A673 (cell line): ENCODE measurements at regions not wholly inside any gene's neighbourhood (a gene's known extent, or its start where the extent isn't known, plus 50 kb on each side); places are given as distances from the start of the nearest gene placed in this dataset.

ENCODE experiments used
- EZH2 ChIP-seq: fragments of 200-600 bp; sonication (generic); IDR thresholded peaks from 2 replicates; pipeline ENCODE4 v1.6.1; 2017; ENCODE audit warnings: borderline replicate concordance, low read depth, mild to moderate bottlenecking, mixed read lengths, antibody characterized with exemption, low read length; ENCODE audit not compliant: poor library complexity, severe bottlenecking
- TF ChIP-seq, protein P1 (sequence below): fragments of 300-800, 200-600 bp; sonication (generic); conservative IDR thresholded peaks from 2 replicates; pipeline ENCODE4 v1.5.1; 2017; ENCODE audit warnings: low read depth, mild to moderate bottlenecking, antibody characterized with exemption, low read length, moderate library complexity, mixed read lengths

DNA sequence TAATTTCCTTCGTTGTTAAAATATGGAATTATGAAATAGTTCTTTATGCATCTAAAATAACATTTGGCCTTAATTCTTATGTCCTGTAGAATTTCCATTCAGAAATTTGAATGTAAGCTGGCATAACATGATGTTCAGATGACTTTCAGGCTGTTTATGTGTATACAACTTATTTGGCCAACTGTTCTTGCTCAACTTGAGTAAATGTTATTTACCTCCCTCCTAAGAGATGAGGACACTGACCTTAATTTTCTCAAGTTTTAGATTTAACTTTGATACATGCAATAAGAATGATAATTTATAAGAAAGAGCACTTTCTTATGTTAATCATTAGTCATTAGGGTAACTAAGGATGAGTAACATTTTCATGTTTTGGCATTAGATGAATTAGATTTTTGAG is 365.4 kb downstream of the AEBP2 start:
- no peak for TF ChIP-seq EZH2
- TF ChIP-seq, protein P1, sequence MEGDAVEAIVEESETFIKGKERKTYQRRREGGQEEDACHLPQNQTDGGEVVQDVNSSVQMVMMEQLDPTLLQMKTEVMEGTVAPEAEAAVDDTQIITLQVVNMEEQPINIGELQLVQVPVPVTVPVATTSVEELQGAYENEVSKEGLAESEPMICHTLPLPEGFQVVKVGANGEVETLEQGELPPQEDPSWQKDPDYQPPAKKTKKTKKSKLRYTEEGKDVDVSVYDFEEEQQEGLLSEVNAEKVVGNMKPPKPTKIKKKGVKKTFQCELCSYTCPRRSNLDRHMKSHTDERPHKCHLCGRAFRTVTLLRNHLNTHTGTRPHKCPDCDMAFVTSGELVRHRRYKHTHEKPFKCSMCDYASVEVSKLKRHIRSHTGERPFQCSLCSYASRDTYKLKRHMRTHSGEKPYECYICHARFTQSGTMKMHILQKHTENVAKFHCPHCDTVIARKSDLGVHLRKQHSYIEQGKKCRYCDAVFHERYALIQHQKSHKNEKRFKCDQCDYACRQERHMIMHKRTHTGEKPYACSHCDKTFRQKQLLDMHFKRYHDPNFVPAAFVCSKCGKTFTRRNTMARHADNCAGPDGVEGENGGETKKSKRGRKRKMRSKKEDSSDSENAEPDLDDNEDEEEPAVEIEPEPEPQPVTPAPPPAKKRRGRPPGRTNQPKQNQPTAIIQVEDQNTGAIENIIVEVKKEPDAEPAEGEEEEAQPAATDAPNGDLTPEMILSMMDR: no peak
